ENCODE measurements at regions not wholly inside any gene's neighbourhood (a gene's known extent, or its start where the extent isn't known, plus 50 kb on each side); places are given as distances from the start of the nearest gene placed in this dataset.

DNA sequence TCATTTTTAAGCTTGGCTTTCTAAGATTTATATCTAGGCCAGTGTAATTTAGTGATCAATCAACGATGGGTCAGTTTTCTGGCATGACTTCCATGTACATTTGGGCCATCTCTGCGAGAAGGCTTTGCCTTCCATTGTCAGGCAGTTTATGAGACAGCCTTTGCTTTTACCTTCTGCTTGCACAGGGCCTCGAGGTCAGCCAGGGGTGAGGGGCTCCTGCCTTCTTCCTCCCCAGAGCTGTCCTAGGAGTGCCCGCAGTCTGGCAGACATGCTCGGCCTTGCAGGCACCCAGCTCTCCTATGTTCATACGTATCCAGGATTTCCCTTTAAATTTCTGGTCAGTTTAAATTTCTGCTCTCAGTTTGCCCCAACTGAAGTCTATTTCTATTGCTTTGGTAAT is 367.2 kb downstream of the SMOC2 start:
- peaks cover 7% of the 10 kb centered on the region for H3K27me3 Mint-ChIP-seq (ENCODE audit: insufficient read depth, unreplicated experiment)
- no TSS peak for BruUV-seq (replicated peaks)
- intact Hi-C loops (cut with micrococcal nuclease; ENCODE audit: unreplicated experiment): no loop called here
- H3K27ac Mint-ChIP-seq (ENCODE audit: unreplicated experiment): no peak overlapping the region
- no peaks in the 10 kb centered on the region for H3K4me1 Mint-ChIP-seq (ENCODE audit: low read depth, unreplicated experiment)
- TF ChIP-seq, protein P1, sequence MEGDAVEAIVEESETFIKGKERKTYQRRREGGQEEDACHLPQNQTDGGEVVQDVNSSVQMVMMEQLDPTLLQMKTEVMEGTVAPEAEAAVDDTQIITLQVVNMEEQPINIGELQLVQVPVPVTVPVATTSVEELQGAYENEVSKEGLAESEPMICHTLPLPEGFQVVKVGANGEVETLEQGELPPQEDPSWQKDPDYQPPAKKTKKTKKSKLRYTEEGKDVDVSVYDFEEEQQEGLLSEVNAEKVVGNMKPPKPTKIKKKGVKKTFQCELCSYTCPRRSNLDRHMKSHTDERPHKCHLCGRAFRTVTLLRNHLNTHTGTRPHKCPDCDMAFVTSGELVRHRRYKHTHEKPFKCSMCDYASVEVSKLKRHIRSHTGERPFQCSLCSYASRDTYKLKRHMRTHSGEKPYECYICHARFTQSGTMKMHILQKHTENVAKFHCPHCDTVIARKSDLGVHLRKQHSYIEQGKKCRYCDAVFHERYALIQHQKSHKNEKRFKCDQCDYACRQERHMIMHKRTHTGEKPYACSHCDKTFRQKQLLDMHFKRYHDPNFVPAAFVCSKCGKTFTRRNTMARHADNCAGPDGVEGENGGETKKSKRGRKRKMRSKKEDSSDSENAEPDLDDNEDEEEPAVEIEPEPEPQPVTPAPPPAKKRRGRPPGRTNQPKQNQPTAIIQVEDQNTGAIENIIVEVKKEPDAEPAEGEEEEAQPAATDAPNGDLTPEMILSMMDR (IDR thresholded peaks at IDR 0.05; ENCODE audit: insufficient read depth in 1 of 2, low read depth in 1 of 2, low read length in 1 of 2, severe bottlenecking in 1 of 2, unreplicated experiment in 1 of 2): no peak
- Histone ChIP-seq H3K9me3 (no peaks in the 10 kb centered on the region), H3K4me1 (no peaks in the 10 kb centered on the region), H3K36me3 (ENCODE audit: control insufficient read depth, insufficient read depth, low read length) (no peaks in the 10 kb centered on the region), H3K4me3 (ENCODE audit: low read depth, low read length) (no peak overlapping the region), H3K27me3 (replicated peaks; ENCODE audit: control insufficient read depth, insufficient read depth, low read length) (no peaks in the 10 kb centered on the region)
- no peaks in the 10 kb centered on the region for H3K9me3 Mint-ChIP-seq (ENCODE audit: unreplicated experiment)
- no peaks in the 10 kb centered on the region for H3K36me3 Mint-ChIP-seq (ENCODE audit: insufficient read depth, unreplicated experiment)
- H3K4me3 Mint-ChIP-seq (ENCODE audit: unreplicated experiment): no peak overlapping the region
- CTCF ChIA-PET: no interaction called here
- DNase-seq: no peak
- POLR2A ChIA-PET: no interaction called here

DNA sequence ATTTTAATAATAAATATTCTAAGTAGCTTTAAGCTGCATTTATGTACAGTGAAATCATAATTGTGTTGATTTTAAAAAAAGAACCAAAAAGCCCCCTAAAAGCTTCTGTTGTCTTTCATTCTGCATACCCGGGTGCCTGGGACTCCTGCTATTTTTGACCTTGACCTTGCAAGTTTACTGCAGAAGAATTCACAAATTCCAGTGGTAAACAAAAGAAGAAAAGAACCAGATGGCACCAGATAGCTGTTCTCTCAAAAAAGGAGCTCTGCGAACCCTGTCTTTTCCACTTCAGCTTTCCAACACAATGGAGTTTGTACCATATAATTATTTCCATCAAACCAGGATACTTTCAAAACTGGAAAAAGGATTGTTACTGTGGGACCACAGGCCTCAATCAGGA is 363.3 kb downstream of the SMOC2 start:
- H3K36me3 ChIP-seq (ENCODE audit: control insufficient read depth, insufficient read depth, low read length): no peaks in the 10 kb centered on the region
- Mint-ChIP-seq H3K36me3 (ENCODE audit: insufficient read depth, unreplicated experiment) (no peaks in the 10 kb centered on the region), H3K4me1 (ENCODE audit: low read depth, unreplicated experiment) (no peaks in the 10 kb centered on the region), H3K27me3 (ENCODE audit: insufficient read depth, unreplicated experiment) (peaks cover 6% of the 10 kb centered on the region), H3K27ac (ENCODE audit: unreplicated experiment) (no peak overlapping the region), H3K4me3 (ENCODE audit: unreplicated experiment) (no peak overlapping the region), H3K9me3 (ENCODE audit: unreplicated experiment) (no peaks in the 10 kb centered on the region)
- no peaks in the 10 kb centered on the region for H3K4me1 ChIP-seq
- no peak overlapping the region for H3K4me3 ChIP-seq (ENCODE audit: low read depth, low read length)
- POLR2A ChIA-PET: no interaction called here
- TF ChIP-seq, protein P1 (IDR thresholded peaks at IDR 0.05; ENCODE audit: insufficient read depth in 1 of 2, low read depth in 1 of 2, low read length in 1 of 2, severe bottlenecking in 1 of 2, unreplicated experiment in 1 of 2): no peak
- H3K9me3 ChIP-seq: no peaks in the 10 kb centered on the region
- CTCF ChIA-PET: no interaction called here
- DNase-seq: no peak
- BruUV-seq (replicated peaks): no TSS peak
- intact Hi-C loops (cut with micrococcal nuclease; ENCODE audit: unreplicated experiment): no loop called here
- no peaks in the 10 kb centered on the region for H3K27me3 ChIP-seq (replicated peaks; ENCODE audit: control insufficient read depth, insufficient read depth, low read length)

DNA sequence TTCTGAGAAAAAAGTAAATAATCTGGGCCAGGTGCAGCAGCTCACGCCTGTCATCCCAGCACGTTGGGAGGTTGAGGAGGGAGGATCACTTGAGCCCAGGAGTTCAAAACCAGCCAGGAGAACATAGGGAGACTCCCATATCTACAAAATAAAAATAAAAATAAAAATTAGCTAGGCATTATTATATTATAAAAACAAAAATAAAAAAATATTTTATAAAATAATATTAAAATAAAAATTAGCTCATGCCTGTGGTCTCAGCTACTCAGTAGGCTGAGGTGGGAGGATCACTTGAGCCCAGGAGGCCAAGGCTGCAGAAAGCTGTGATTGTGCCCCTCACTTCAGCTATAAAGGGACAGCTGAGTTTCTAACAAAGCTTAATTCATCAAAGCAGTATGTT is 362.9 kb downstream of the SMOC2 start:
- Histone ChIP-seq H3K36me3 (ENCODE audit: control insufficient read depth, insufficient read depth, low read length) (no peaks in the 10 kb centered on the region), H3K4me1 (no peaks in the 10 kb centered on the region), H3K9me3 (no peaks in the 10 kb centered on the region), H3K27me3 (replicated peaks; ENCODE audit: control insufficient read depth, insufficient read depth, low read length) (no peaks in the 10 kb centered on the region), H3K4me3 (ENCODE audit: low read depth, low read length) (no peak overlapping the region)
- Mint-ChIP-seq H3K4me3 (ENCODE audit: unreplicated experiment) (no peak overlapping the region), H3K36me3 (ENCODE audit: insufficient read depth, unreplicated experiment) (no peaks in the 10 kb centered on the region), H3K4me1 (ENCODE audit: low read depth, unreplicated experiment) (no peaks in the 10 kb centered on the region), H3K9me3 (ENCODE audit: unreplicated experiment) (no peaks in the 10 kb centered on the region), H3K27ac (ENCODE audit: unreplicated experiment) (no peak overlapping the region), H3K27me3 (ENCODE audit: insufficient read depth, unreplicated experiment) (peaks cover 6% of the 10 kb centered on the region)
- ChIA-PET POLR2A (no interaction called here), CTCF (no interaction called here)
- TF ChIP-seq, protein P1 (IDR thresholded peaks at IDR 0.05; ENCODE audit: insufficient read depth in 1 of 2, low read depth in 1 of 2, low read length in 1 of 2, severe bottlenecking in 1 of 2, unreplicated experiment in 1 of 2): no peak
- intact Hi-C loops (cut with micrococcal nuclease; ENCODE audit: unreplicated experiment): no loop called here
- DNase-seq: no peak
- no TSS peak for BruUV-seq (replicated peaks)
